OCI-LY1 (cell line): ENCODE measurements at regions not wholly inside any gene's neighbourhood (a gene's known extent, or its start where the extent isn't known, plus 50 kb on each side); places are given as distances from the start of the nearest gene placed in this dataset.

Experiments used
- H2AFZ ChIP-seq: fragments of 200-600 bp; sonication (generic), shearing (Covaris generic); 2 replicates; pipeline ENCODE4 v1.6.0; 2014; ENCODE audit warnings: antibody characterized with exemption, mild to moderate bottlenecking, low read length
- H3F3A ChIP-seq: fragments of 200-600 bp; sonication (generic), shearing (Covaris generic); 2 replicates; pipeline ENCODE4 v1.6.0; 2014; ENCODE audit warnings: mild to moderate bottlenecking, antibody characterized with exemption, low read length, moderate library complexity; ENCODE audit not compliant: insufficient read depth
- H3K27ac ChIP-seq: fragments of 200-600 bp; sonication (generic); 2 replicates; pipeline ENCODE4 v1.5.1; 2014; ENCODE audit warnings: low read length, mixed run types, mild to moderate bottlenecking, low read depth; ENCODE audit not compliant: poor library complexity, severe bottlenecking
- H3K27me3 ChIP-seq: fragments of 200-600 bp; sonication (generic); 2 replicates; pipeline ENCODE4 v1.6.0; 2014; ENCODE audit warnings: antibody characterized with exemption, mild to moderate bottlenecking, low read length, moderate library complexity; ENCODE audit not compliant: insufficient read depth
- H3K36me3 ChIP-seq: fragments of 200-600 bp; sonication (generic); 2 replicates; pipeline ENCODE4 v1.6.1; 2014; ENCODE audit warnings: mild to moderate bottlenecking, antibody characterized with exemption, low read length, moderate library complexity, mixed read lengths; ENCODE audit not compliant: insufficient read depth
- H3K4me1 ChIP-seq: fragments of 200-600 bp; sonication (generic); 2 replicates; pipeline ENCODE4 v1.5.1; 2014; ENCODE audit warnings: mild to moderate bottlenecking, low read length, moderate library complexity; ENCODE audit not compliant: insufficient read depth, severe bottlenecking
- H3K4me2 ChIP-seq: fragments of 200-600 bp; sonication (generic), shearing (Covaris generic); 2 replicates; pipeline ENCODE4 v1.6.1; 2014; ENCODE audit warnings: low read length
- H3K4me3 ChIP-seq: fragments of 200-600 bp; sonication (generic); 2 replicates; pipeline ENCODE4 v1.5.1; 2014; ENCODE audit warnings: low read length, low read depth, mild to moderate bottlenecking, mixed read lengths; ENCODE audit not compliant: poor library complexity, severe bottlenecking
- H3K79me2 ChIP-seq: fragments of 200-600 bp; shearing (Covaris generic); 2 replicates; pipeline ENCODE4 v1.6.1; 2016; ENCODE audit warnings: mixed run types, low read length, mixed read lengths; ENCODE audit not compliant: insufficient read depth
- H3K9ac ChIP-seq: fragments of 200-600 bp; sonication (generic), shearing (Covaris generic); 2 replicates; pipeline ENCODE4 v1.6.1; 2014; ENCODE audit warnings: mild to moderate bottlenecking, low read length, mixed read lengths
- H3K9me2 ChIP-seq: fragments of 200-600 bp; sonication (generic), shearing (Covaris generic); 2 replicates; pipeline ENCODE4 v1.6.1; 2014; ENCODE audit warnings: low read depth, mild to moderate bottlenecking, low read length, mixed read lengths
- H3K9me3 ChIP-seq: fragments of 200-600 bp; shearing (Covaris generic); 2 replicates; pipeline ENCODE4 v1.6.1; 2014; ENCODE audit warnings: low read length, mixed read lengths
- H4K20me1 ChIP-seq: fragments of 200-600 bp; sonication (generic), shearing (Covaris generic); 2 replicates; pipeline ENCODE4 v1.6.0; 2016; ENCODE audit warnings: mild to moderate bottlenecking, low read length; ENCODE audit not compliant: insufficient read depth
- CTCF ChIP-seq: fragments of 200-600 bp; sonication (generic), shearing (Covaris generic); IDR thresholded peaks from 2 replicates; pipeline ENCODE4 v1.5.1; 2017; ENCODE audit warnings: mild to moderate bottlenecking, antibody characterized with exemption, low read length, moderate library complexity, mixed read lengths
- EZH2 ChIP-seq: fragments of 200-600 bp; sonication (generic), shearing (Covaris generic); IDR thresholded peaks from 2 replicates; pipeline ENCODE4 v1.8.0; 2017; ENCODE audit warnings: borderline replicate concordance, mixed run types, mild to moderate bottlenecking, antibody characterized with exemption, low read length, moderate library complexity, mixed read lengths

- Histone ChIP-seq H3K4me1 (no peaks in the 10 kb centered on the region), H3K9me3 (no peaks in the 10 kb centered on the region; the same call in 1 of the 2 replicates), H3K27ac (no peak overlapping the region), H3K36me3 (no peaks in the 10 kb centered on the region), H3K9me2 (no peaks in the 10 kb centered on the region), H3K9ac (no peak overlapping the region), H3K4me3 (no peak overlapping the region), H2AFZ (no peak overlapping the region), H3F3A (no peaks in the 10 kb centered on the region), H4K20me1 (no peaks in the 10 kb centered on the region), H3K27me3 (no peaks in the 10 kb centered on the region), H3K79me2 (no peaks in the 10 kb centered on the region), H3K4me2 (no peak overlapping the region)
- TF ChIP-seq CTCF (no peak), EZH2 (no peak)
These were observed 199.3 kb downstream of the RFC3 start for GRCh38 chr13:34017231-34017630.

- H3K9me2 ChIP-seq: no peaks in the 10 kb centered on the region
- no peaks in the 10 kb centered on the region for H3K4me1 ChIP-seq
- H4K20me1 ChIP-seq: no peaks in the 10 kb centered on the region
- H3F3A ChIP-seq: no peaks in the 10 kb centered on the region
- no peak overlapping the region for H2AFZ ChIP-seq
- TF ChIP-seq EZH2 (no peak), CTCF (no peak)
- no peaks in the 10 kb centered on the region for H3K27me3 ChIP-seq
- H3K36me3 ChIP-seq: no peaks in the 10 kb centered on the region
- H3K27ac ChIP-seq: no peak overlapping the region
- no peaks in the 10 kb centered on the region; the same call in 1 of the 2 replicates for H3K9me3 ChIP-seq
- no peaks in the 10 kb centered on the region for H3K79me2 ChIP-seq
- no peak overlapping the region for H3K4me2 ChIP-seq
- H3K9ac ChIP-seq: no peak overlapping the region
- H3K4me3 ChIP-seq: no peak overlapping the region
These were observed 201.9 kb downstream of the RFC3 start for GRCh38 chr13:34019870-34020269.

- H3K27ac ChIP-seq: no peak overlapping the region
- H3K79me2 ChIP-seq: no peaks in the 10 kb centered on the region
- TF ChIP-seq EZH2: no peak
- TF ChIP-seq CTCF: no peak
- no peaks in the 10 kb centered on the region for H3K27me3 ChIP-seq
- no peaks in the 10 kb centered on the region; the same call in 1 of the 2 replicates for H3K9me3 ChIP-seq
- H4K20me1 ChIP-seq: no peaks in the 10 kb centered on the region
- H2AFZ ChIP-seq: no peak overlapping the region
- H3F3A ChIP-seq: no peaks in the 10 kb centered on the region
- no peak overlapping the region for H3K9ac ChIP-seq
- no peaks in the 10 kb centered on the region for H3K9me2 ChIP-seq
- H3K4me3 ChIP-seq: no peak overlapping the region
- H3K4me1 ChIP-seq: no peaks in the 10 kb centered on the region
- H3K36me3 ChIP-seq: no peaks in the 10 kb centered on the region
- no peak overlapping the region for H3K4me2 ChIP-seq
These were observed 202.4 kb downstream of the RFC3 start for GRCh38 chr13:34020388-34020787.
